ENCODE measurements at regions not wholly inside any gene's neighbourhood (a gene's known extent, or its start where the extent isn't known, plus 50 kb on each side); places are given as distances from the start of the nearest gene placed in this dataset.

- DNase-seq: no peak
These were observed 525.2 kb downstream of the PKHD1 start for GRCh38 chr6:51562198-51562597.

Data from NCI-H2029 treated with DMSO at 0.1 percent for 48 hours (cell line).